SK-N-MC (cell line): ENCODE measurements at regions not wholly inside any gene's neighbourhood (a gene's known extent, or its start where the extent isn't known, plus 50 kb on each side); places are given as distances from the start of the nearest gene placed in this dataset.

Source experiments
- EZH2 ChIP-seq: fragments of 200-600 bp; sonication (generic); IDR thresholded peaks from one replicate; pipeline ENCODE4 v1.6.1; 2017; ENCODE audit warnings: antibody characterized with exemption
- POLR2AphosphoS5 ChIP-seq: IDR thresholded peaks from 2 replicates; pipeline ENCODE4 v1.6.1; 2012; ENCODE audit warnings: mild to moderate bottlenecking, low read depth, low read length, borderline replicate concordance

- no peak for TF ChIP-seq POLR2AphosphoS5
- TF ChIP-seq EZH2, result no peak
Measured at GRCh38 chrX:95382799-95383198, 1301.8 kb upstream of the DIAPH2 start.
